SK-N-MC (cell line): ENCODE measurements at regions not wholly inside any gene's neighbourhood (a gene's known extent, or its start where the extent isn't known, plus 50 kb on each side); places are given as distances from the start of the nearest gene placed in this dataset.

Experiments used
- DNase-seq: peaks from one replicate; pipeline ENCODE4 v3.0.0-alpha.2; 2011; ENCODE audit warnings: low read depth, low spot score
- H3K27ac ChIP-seq: fragments of 200-600 bp; sonication (generic); 2 replicates; pipeline ENCODE4 v1.5.1; 2016; ENCODE audit warnings: mixed run types
- H3K36me3 ChIP-seq: fragments of 200-600 bp; sonication (generic); 2 replicates; pipeline ENCODE4 v1.6.1; 2017; ENCODE audit warnings: antibody characterized with exemption, low read length, mixed read lengths; ENCODE audit not compliant: insufficient read depth
- H3K4me3 ChIP-seq: fragments of 200-600 bp; sonication (generic); 2 replicates; pipeline ENCODE4 v1.5.1; 2016
- H3K9ac ChIP-seq: fragments of 200-600 bp; sonication (generic); 2 replicates; pipeline ENCODE4 v1.8.0; 2017; ENCODE audit warnings: mixed run types, mixed read lengths; ENCODE audit not compliant: insufficient read length
- H3K9me3 ChIP-seq: fragments of 200-600 bp; sonication (generic); 2 replicates; pipeline ENCODE4 v1.6.1; 2017; ENCODE audit warnings: low read depth, mild to moderate bottlenecking, antibody characterized with exemption, low read length, moderate library complexity, mixed read lengths
- EZH2 ChIP-seq: fragments of 200-600 bp; sonication (generic); IDR thresholded peaks from one replicate; pipeline ENCODE4 v1.6.1; 2017; ENCODE audit warnings: antibody characterized with exemption
- FOXP2 ChIP-seq: optimal IDR thresholded peaks from 2 replicates; pipeline ENCODE3; 2011; ENCODE audit warnings: mild to moderate bottlenecking, moderate library complexity; ENCODE audit not compliant: insufficient read depth; ENCODE audit errors: extremely low read length, control extremely low read depth
- POLR2AphosphoS5 ChIP-seq: IDR thresholded peaks from 2 replicates; pipeline ENCODE4 v1.6.1; 2012; ENCODE audit warnings: mild to moderate bottlenecking, low read depth, low read length, borderline replicate concordance

DNA sequence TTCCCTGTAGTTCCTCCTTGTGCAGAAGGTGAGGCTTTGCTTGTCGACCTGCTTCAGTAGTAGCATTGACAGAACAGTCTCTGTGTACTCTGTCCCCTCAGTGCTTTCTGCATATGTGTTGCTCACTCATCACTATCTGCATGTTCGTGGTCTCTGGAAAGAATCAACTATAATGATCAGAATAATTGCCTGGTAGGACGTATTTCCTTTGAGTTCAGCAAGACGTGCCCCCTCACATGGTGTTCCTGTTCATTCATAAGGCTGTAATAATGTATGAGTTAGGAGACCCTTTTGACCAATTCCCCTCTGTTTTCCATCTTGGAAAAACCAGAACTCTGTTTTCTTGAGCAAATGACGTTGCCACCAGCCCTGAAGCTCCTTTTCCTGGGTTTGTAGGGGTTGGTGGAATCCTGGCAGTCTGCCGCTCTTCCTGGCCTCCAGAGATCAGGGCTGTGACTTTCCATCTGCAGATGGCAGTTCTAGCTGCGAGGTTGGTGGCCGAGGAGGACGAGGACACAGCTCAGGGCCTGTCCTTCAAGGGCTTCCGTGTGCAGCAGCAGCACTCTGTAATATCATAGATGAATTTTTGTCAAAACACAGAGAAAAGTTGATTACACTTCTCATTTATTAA is 61.9 kb downstream of the EXOSC2 start:
- no peak for DNase-seq
- Histone ChIP-seq H3K9ac (peak overlapping the region; percentile 8), H3K4me3 (0 out of 2 replicates have a peak overlapping the region, but pooled peaks have one; percentile 61), H3K9me3 (no peaks in the 10 kb centered on the region), H3K27ac (peak overlapping the region; percentile 38; the same call in 1 of the 2 replicates), H3K36me3 (no peaks in the 10 kb centered on the region)
- no peak for TF ChIP-seq EZH2
- TF ChIP-seq POLR2AphosphoS5, result no peak

DNA sequence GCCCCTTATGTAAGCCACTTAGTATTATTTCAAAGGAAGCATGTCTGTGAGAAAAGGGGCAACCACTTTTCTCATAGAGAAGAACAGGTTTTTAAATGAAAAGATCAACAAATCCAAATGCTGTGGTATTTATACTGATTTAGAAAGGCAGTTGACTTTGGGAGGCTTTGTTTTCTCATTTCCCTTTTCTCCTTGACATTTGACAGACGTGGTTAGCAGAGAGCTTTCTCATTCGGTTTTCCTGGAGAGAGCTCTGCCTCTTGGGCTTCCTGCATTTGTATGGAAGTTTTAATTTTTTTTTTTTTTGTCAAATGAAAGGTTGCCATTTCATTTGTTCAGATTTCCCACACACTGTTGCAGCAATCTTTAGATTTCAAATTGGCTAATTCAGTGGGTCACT is 62.5 kb downstream of the EXOSC2 start:
- H3K36me3 ChIP-seq, result no peaks in the 10 kb centered on the region
- peak overlapping the region; percentile 8 for H3K9ac ChIP-seq
- TF ChIP-seq FOXP2 (no peak), EZH2 (no peak)
- H3K4me3 ChIP-seq, result peak overlapping the region; percentile 61
- H3K27ac ChIP-seq, result peak overlapping the region; percentile 38
- DNase-seq, result no peak
- no peaks in the 10 kb centered on the region for H3K9me3 ChIP-seq

DNA sequence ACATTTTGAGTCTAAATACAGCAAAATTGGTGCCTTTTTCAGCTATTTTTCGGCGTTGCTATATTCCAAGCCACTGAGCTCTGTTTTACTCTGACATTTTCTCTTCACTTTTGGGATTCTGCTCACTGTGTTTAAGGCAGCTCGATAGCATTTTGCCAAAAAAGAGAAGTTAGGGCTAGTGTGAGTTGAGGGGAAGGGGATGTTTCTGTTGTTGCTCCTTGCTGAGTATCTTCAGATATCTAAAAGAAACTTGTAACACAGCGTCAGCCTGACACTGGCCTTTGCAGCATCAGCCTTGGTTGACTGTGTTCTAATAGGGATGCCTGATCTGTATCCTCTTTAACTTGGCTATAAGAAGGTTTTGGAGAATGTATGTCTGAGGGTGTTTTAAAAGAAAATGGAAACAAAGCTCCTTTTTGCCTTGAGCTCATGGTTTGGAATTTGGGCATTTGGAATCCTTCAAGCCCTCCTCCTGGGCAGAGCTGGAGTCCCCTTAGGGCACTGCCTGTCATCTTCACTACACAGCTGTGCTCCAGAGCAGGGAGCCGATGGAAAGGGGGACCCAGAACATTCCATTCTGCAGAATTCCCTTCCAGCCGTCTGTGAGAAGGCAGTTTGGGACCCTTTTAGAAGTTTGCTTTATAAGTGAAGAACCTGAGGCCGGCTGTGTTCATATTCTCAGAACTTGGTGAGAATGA is 63.0 kb downstream of the EXOSC2 start:
- peak overlapping the region; percentile 61 for H3K4me3 ChIP-seq
- no peak for DNase-seq
- H3K36me3 ChIP-seq, result no peaks in the 10 kb centered on the region
- H3K27ac ChIP-seq, result peak overlapping the region; percentile 38
- TF ChIP-seq FOXP2 (no peak), POLR2AphosphoS5 (no peak), EZH2 (no peak)
- H3K9me3 ChIP-seq, result no peaks in the 10 kb centered on the region
- peak overlapping the region; percentile 8 for H3K9ac ChIP-seq

DNA sequence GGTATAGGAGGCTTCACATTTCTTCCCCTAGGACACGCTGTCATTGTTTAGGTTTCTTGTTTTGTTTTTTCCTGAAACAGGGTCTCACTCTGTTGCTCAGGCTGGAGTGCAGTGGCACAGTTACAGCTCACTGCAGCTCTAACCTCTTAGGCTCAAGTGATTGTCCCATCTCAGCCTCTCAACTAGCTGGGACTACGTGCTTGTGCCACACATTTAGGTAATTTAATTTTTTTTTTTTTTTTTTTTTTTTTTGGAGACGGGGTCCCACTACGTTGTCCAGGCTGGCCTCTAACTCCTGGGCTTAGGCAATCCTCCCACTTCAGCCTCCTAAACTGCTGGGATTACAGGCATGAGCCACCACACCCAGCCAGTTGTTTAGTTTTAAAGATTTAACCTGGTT is 66.2 kb downstream of the EXOSC2 start:
- H3K27ac ChIP-seq, result no peak overlapping the region
- H3K9ac ChIP-seq, result no peak overlapping the region

DNA sequence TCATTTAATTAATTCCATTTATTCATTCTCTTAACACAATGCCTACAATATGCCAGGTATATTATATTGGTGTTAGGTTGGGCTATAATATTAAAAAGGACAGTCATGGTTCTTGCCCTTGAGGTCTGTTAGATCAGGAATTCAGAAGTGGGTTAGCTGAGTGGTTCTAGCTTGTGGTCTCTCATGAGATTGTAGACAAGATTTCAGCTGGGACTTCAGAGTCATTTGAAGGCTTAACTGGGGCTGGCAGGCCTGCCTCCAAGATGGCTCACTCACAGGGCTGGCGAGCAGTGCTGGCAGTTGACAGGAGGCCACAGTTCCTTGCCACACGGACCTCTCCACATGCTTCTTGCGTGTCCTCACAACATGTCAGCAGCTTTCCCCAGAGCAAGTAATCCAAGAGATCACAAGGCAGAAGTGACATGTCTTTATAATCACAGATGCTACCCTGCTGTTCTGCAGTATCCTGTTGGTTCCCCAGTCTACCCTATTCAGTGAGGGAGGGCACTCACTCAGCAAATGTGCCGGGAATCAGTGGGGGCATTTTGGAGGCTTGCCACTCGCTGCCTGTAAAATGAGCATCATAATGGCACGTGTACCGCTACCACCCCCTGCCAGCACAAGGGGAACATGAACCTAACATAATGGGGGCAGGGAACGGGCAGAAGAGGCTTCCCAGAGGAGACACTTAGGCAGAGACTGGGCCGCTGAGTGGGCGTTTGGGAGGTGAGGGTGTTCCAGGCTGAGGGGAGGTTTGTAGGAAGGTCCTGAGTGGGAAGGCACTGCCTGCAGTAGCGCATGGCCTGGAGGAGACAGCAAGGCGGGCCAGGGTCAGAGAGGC is 70.0 kb downstream of the EXOSC2 start:
- DNase-seq, result no peak
- Histone ChIP-seq H3K9ac (no peak overlapping the region), H3K36me3 (no peaks in the 10 kb centered on the region), H3K9me3 (no peaks in the 10 kb centered on the region), H3K4me3 (no peak overlapping the region), H3K27ac (no peak overlapping the region)
- TF ChIP-seq EZH2 (no peak), FOXP2 (no peak), POLR2AphosphoS5 (no peak)

More for the DNA sequence above, 66.2 kb downstream of the EXOSC2 start:
- no peaks in the 10 kb centered on the region for H3K9me3 ChIP-seq
- no peaks in the 10 kb centered on the region for H3K36me3 ChIP-seq
- TF ChIP-seq FOXP2, result no peak
- no peak for TF ChIP-seq EZH2
- no peak for TF ChIP-seq POLR2AphosphoS5
- DNase-seq, result no peak
- H3K4me3 ChIP-seq, result no peak overlapping the region

DNA sequence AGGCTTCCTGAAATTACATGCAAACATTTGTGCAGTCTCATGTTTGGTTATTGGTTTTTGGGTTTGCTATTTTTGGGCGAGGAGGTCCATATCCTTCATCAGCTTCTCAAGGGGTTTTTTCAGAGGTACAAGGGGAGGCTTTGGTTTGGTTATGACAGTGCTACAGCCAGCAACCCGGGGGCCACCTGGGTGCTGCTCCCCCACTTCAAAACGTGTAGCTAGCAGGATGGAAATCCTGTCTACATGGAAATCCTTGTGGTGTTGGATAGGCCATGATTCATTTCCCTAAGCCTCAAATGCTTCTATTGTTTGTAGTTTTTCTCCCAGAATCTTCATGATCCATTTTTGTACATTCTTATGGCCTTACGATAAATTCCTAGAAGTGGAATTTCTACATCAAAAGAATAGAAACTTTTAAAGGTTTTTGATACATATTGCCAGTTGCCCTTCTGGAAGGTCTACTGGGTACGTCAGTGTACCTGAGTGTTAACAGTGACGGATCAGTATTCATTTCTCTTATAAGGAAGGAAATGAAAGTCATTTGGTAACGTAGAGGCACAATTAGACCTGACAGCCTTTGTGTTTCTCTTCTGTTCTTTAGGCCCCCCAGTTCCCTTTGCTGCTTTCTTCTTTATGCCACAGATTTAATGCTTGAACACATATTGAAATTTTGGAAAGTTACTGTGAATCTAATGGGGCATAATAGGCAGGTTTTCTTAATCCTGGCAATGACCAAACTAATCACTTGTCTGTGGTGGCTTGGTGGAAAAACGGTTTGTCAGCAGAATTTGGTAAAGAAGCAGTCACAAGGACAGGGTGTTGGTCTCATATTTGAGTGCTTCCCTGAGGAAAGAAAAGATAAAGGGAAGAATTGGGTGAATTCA is 69.7 kb upstream of the ABL1 start:
- Histone ChIP-seq H3K36me3 (no peaks in the 10 kb centered on the region), H3K9me3 (no peaks in the 10 kb centered on the region), H3K9ac (no peak overlapping the region), H3K27ac (0 out of 2 replicates have a peak overlapping the region, but pooled peaks have one; percentile 19), H3K4me3 (no peak overlapping the region)
- no peak for DNase-seq
- no peak for TF ChIP-seq EZH2
- no peak for TF ChIP-seq FOXP2
- TF ChIP-seq POLR2AphosphoS5, result no peak

DNA sequence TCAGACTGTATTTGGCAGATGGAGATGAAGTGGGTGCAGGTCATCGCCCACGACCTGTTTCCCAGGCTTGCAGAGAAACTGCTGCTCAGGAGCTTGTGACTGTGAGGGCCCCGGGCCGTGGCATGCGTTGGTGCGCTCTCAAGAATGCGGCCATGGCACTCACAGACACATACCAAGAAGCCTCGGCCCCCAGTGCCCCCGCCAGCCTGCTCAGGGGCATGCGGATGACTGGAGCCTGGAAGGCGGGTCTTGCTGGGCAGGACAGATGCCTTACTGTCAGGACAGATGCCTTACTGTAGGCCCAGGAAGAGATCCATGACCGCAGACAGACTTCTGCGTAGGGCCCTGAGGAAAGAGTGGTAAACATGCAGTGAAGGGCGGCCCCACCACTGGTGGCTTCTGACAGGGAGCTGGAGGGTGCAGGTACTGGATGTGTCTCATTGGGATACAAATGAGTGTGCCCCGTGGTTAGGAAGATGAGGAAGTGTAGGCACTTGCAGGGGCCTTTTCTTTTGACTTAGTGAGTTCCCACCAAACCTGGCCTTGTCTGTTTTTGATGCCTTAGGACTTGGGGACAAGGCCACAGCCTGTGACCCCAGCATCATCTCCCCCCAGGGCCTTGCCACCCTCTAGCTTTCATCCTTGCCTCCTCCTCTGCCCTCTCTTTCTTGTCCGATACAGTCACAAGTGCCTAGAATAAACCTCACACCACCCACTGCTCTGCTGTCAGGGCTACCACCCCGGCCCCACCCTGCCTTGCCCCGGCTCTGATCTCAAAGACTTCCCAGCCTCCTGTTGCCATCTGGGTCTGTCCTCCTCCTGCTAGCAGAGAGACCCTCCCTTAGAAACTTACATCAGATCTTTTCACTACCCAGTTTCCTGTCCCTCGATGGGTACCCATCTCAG is 68.8 kb upstream of the ABL1 start:
- no peak for DNase-seq
- Histone ChIP-seq H3K9me3 (no peaks in the 10 kb centered on the region), H3K36me3 (no peaks in the 10 kb centered on the region), H3K4me3 (no peak overlapping the region), H3K9ac (no peak overlapping the region), H3K27ac (no peak overlapping the region)
- TF ChIP-seq FOXP2 (no peak), POLR2AphosphoS5 (no peak), EZH2 (no peak)
